SH-SY5Y (cell line): ENCODE measurements at regions not wholly inside any gene's neighbourhood (a gene's known extent, or its start where the extent isn't known, plus 50 kb on each side); places are given as distances from the start of the nearest gene placed in this dataset.

Experiments used
- GATA2 ChIP-seq: IDR thresholded peaks from 2 replicates; pipeline ENCODE4 v1.6.1; 2011; ENCODE audit warnings: mild to moderate bottlenecking, low read depth, low read length
- GATA3 ChIP-seq: IDR thresholded peaks from 2 replicates; pipeline ENCODE4 v1.6.1; 2011; ENCODE audit warnings: low read depth, mild to moderate bottlenecking, low read length, moderate library complexity

DNA sequence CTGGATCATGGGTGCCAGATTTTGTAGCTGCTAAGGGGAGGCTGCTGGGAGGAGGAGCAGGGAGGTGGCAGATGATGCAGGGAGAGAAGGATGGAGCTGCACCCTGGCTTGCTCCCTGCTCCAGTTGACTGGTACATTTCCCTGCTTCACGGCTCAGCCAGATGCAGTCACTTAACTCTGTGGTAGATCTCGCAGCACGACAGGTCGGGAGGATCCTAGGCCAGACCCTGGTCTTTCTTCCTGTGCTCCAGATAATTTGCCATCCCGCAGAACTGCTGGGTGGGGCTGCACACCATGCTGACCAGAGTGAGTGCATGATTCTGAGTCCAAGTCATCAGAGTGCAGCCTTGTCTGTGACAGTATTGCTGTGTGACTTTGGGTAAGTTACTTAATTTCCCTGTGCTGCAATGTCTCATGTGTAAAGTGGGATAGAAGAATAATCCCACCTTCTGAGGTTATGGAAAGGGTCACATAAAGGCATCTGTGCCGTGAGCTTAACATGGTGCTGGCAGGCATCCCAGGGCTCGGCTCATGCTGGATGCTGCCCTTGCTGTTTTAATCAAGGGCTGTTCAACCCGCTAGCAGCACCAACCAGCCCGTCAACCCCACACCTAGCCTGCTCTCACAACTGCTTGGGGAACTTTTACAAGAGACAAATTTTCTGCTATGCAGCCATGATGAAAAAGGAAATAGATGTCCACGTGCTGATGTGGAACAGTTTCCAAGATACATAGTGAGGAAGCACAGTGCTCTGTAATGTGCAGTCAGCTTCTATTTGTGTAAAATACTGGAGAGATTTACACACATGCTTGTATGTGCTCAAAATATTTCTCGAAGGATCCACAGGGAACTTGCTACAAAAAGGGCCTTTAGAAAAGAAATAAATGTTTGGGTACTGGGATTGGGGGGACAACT, 257.9 kb downstream of the CDH26 start:
- no peak for TF ChIP-seq GATA3
- TF ChIP-seq GATA2: peak; percentile 47

DNA sequence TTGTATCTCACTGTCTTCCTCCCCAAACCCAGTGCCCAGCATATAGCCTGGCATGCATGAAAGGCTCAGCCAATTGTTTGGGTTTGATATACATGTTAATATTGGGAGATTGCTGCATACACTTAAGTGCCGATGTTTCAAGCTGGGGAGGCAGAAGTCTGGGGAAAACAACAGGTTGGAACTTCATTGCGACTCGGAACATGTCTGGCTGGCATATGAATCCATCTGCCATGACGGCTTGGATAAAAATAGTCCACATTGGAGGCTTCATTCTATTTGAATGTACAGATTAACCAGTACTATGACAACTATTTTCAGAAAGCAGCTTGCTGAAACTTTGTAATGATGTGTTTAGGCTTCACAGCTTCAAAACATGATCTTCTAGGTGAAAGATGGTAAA, 261.0 kb downstream of the CDH26 start:
- no peak for TF ChIP-seq GATA2
- no peak for TF ChIP-seq GATA3

DNA sequence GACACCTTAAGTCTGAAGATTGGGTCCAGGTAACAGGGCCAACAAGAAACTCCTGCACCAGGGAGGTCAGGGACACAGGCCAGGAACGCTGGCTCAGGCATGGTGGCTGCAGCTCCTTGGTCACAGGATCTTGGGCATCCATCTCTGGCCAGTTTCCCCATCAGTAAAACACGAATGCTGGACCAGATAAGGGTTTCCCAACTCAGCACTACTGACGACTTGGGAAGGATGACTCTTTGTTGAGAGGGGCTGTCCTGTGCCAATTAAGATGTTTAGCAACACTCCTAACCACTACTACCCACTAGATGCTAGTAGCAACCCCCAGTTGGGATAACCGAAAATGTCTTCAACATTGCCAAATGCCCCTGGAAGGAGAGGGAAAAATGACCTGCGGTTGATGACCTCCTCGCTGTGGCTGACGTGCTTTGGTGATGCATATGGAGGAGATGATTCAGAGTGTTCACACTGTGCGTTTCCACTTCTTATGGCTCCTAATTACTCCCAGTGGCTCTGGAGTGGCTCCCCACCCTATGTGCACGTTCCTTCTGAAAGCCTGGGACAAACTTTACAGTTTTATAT, 261.9 kb downstream of the CDH26 start:
- no peak for TF ChIP-seq GATA3
- TF ChIP-seq GATA2: no peak

DNA sequence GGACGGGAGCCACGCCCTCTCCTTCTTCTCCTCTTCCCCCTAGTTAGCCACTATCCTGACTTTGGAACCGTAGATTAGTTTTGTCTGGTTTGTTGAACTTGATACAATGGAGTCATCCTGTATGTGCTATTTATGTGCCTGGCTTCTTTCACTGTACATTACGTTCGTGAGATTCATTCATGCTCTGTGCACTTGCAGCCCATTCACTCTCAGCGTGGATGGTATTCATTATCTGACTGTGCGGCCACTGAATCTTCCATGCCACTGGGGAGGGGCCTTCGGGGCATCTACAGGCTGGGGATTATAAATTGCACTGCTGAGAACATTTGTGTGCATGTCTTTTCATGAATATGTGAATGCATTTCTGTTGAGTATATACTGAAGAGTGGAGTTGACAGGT, 262.5 kb downstream of the CDH26 start:
- TF ChIP-seq GATA2: no peak
- no peak for TF ChIP-seq GATA3

DNA sequence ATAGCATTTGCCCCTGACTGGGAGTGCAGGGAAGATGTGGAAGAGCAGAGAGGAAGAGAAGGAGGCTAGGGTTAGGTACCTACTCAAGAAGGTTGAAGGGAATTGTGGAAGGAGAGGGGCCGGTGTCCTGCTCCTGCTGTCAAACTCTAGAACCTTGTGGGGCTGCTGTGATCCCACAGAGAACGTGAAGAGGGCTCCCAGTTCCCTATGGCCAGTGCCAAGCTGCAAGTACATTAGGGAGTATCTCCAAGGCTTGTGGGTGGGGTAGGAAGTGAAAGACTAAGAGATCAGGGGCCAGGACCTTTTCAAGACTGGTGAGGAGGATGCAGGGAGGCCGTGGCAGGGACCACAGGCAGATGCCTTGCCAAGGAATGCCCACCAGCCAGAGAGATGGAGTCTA, 263.4 kb downstream of the CDH26 start:
- TF ChIP-seq GATA2 (no peak), GATA3 (no peak)

DNA sequence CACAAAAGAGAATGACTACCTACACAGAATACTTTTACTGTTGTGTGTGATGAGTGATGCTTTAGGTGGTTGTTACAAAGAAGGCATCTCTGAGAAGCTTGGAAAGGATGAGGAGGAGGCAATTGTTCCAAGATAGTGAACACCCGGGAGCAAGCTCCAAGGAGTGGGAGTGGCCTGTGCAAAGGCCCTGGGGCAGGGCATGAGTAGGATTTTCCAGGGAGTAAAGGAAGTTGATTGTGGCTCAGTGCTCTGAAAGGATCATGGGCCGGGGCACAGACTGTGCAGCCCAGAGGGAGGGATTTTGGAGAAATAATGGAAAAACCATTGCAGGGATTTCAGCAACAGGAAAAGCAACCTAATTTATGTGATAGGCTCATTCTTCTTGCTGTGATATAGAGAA, 264.3 kb downstream of the CDH26 start:
- TF ChIP-seq GATA3: no peak
- TF ChIP-seq GATA2: no peak

DNA sequence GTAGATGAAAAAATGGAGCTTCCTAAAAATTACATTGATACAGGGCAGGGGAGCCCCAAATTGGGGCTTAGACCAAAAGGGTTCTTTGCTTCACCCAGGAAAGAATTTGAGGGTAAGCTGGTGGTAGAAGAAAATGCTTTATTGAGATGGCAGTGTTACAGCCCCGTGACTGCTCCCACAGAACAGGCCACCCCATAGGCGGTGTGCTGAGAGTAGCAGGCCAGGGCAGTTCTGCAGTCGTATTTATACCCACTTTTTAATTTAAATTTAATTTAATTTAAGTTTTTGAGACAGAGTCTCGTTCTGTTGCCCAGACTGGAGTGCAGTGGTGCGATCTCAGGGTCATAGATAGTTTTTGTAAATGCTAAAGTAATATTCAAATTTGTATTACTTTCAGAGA, 265.0 kb downstream of the CDH26 start:
- TF ChIP-seq GATA2 (no peak), GATA3 (no peak)

DNA sequence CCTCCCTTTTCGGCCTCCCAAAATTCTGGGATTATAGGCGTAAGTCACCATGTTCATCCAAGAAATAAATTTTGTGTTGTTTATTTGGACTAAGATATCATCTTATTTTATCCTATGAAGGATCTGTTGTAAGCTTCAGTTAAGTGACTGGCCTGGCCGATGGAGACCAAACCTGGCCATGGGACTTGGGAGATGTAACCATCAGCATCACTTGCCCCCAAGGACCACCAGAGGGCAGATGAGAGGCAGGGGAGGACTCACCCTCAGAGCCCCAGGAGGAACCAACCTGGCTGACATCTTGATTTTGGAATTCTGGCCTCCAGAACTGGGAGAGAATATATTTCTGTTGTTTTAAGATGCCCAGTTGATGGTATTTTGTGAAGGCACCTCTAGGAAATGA, 266.7 kb downstream of the CDH26 start:
- TF ChIP-seq GATA2: no peak
- TF ChIP-seq GATA3: no peak

DNA sequence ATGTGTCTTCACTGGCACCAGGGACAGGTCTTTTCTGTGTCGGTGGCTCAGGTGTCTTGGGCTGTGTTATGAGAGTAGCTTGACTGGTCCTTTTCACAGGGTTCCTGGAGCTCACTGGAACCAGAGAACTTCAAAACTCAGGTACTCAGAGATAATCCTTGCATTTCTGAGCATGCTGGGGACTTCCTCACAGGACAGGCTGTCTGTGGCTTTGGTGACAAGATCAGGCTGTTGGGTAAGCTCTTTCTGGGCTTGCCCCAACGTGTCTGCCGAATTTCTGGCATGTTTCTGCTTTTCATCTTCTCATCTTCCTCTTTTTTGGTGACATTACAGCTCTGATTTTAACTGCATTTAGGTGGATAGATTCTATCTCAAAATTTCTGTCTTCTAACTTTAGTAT, 270.0 kb downstream of the CDH26 start:
- TF ChIP-seq GATA2 (no peak), GATA3 (no peak)

DNA sequence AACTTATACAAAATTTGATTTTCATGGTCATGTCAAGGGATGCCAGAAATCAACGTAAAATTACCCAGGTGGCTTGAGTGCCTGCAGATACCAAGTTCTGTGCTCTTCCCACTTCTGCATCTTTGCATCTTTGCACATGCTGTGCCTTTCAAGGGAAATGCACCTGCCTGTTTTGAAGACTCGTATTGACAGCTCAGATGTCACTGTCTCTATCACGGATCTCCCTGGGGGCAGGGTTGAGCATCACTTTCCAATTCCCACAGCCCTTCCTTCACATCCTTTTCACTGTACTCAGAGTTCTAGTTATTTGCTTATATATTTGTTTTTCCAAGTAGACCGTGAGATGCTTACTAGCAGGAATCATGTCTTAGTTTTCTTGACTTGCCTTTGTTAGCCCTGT, 274.2 kb downstream of the CDH26 start:
- TF ChIP-seq GATA3 (no peak), GATA2 (no peak)

DNA sequence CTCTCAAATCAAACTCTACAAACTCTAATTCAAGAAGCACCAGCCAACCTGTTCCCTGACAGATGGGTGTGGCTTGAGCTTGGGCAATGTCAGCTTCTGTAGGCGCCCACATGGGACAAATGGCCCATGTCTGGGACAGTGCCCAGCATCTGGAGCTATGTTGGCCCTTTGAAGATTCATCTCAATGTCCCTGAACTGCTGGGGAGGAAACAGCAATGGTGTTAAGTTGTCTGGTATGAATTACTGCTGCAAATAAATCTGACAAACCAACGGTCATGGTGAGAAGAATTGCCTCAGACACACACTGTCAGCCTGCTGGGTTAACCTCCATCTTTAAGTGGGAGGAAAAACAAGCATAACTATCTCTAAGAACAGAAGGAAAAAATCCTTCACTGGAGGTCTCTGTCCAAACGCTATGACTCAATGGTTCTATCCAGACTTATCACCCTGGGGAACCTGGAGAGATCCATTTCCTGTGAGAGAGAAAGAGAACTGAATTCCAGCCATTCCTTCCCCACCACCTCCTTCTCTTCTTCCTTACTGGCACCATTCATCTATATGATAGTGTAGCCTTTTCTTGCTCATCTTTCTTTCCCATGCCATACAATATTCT, 274.9 kb downstream of the CDH26 start:
- TF ChIP-seq GATA2: no peak
- no peak for TF ChIP-seq GATA3

DNA sequence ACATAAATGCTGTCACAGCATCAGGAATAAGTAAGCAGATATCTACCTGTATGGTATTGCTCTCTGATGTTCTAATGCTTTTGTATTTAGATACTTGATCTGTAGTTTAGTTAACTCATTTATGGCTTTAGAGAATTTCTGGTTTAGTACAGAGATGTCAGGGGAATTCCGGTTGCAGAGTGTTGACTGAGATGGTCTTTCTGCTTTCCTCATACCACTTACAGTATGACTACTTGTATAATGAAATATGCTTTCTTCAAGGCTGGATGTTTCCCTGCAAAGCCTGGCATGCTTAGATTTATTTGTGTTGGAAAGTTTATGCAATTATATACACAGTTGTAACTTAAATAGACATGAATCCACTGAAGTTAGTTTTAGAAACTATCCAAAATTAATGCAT, 278.4 kb downstream of the CDH26 start:
- TF ChIP-seq GATA2 (no peak), GATA3 (no peak)

DNA sequence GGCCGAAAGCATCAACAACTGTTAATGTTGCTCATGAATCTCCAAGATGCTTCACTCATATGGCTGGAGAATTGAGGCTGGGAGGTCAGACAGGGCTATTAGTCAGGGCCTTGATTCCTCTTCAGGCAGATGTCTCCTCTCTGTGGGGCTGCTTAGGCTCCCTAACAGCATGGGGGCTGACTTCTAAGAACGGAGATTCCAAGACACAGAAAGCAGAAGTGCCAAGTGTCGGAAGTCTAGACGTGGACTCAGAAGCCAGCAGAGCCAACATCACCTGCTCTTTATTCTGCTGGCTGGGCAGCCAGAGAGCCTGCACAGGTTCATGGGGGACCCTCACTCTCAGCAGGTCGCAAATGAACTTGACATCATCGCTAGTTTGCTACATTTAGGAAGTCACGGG, 279.8 kb downstream of the CDH26 start:
- no peak for TF ChIP-seq GATA2
- TF ChIP-seq GATA3: no peak

DNA sequence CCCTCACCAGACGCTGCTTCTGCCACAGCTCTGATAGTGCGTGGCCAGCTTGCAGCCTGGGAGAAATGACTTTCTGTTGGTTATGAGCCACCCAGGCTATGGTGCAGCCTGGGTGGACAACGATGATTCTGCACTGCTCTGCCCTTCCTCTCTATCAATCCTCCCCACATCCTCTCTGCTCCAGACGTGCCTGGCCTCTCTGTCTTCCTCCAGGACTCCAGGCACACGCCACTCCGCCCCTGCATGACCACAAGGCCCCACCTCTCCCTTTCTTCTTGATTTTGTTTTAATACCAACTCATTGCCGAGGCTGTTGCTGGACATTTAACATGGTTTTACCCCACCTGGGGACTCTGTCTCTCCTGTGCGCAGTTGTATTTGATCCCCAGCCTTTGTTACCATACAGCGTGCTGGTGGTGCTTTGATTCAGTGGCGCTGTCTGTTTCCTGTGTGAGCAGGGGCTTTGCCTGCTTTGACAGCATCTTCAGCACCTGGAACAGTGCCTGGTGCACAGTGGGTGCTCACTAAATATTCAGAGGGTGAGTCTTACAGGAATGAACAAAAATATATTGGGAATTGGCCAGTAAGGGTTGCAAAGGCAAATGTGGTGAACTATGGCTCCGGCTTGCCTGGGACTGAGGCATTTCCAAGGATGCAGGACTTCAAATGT, 280.9 kb downstream of the CDH26 start:
- TF ChIP-seq GATA2: no peak
- no peak for TF ChIP-seq GATA3

DNA sequence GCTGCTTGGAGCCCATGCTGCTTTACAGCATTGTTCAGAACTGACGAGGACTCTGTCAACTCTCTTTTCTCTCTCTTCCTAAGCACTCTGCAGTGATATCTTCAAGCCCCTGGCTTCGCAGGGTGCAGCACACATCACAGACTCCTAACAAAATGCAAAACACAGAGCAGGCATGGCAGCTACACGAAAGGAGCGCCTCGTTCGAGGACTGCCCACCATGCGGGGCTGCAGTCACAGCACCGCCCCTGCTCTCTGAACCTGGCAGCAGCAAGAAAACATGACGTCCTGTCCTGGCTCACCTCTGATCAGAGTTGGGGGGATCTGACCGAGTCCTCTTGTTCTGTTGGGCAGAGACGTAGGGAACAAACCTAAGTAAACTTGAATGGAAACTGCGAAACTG, 281.7 kb downstream of the CDH26 start:
- TF ChIP-seq GATA2 (no peak), GATA3 (no peak)
